ENCODE measurements at regions not wholly inside any gene's neighbourhood (a gene's known extent, or its start where the extent isn't known, plus 50 kb on each side); places are given as distances from the start of the nearest gene placed in this dataset.

DNA sequence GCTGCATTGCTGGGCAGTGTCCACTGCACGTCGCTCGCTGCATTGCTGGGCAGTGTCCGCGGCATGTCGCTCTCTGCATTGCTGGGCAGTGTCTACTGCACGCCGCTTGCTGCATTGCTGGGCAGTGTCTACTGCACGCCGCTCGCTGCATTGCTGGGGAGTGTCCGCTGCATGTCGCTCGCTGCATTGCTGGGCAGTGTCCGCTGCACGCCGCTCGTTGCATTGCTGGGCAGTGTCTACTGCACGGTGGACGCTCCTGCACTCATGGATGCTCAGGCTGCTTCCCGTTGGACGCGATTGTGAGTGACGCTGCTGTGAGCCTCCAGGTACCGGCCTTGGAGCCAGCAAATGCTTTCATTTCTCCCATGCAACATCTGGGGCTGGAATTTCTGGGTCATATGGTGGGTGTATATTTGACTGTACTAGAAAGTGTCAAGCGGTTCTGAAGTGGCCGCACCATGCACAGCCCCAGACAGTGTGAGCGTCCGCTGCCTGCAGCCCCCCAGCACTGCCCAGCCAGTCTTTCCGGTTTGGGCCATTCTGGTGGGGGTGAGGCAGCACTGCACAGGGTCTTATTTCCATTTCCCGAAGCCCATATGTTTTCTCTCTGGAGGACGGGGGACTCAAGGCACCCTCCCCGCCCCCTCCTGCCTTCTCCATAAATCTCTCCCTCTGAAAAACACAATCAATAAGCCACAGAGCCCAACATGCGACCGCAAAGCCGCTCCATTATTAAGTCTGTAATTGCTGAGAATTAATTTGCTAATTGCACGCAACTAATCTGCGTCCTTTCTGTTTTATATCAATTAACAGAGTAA is 97.4 kb downstream of the YTHDF1 start:
- DNase-seq (ENCODE audit: low spot score) = no peak
- intact Hi-C loops (cut with DNase I) = no loop called here

DNA sequence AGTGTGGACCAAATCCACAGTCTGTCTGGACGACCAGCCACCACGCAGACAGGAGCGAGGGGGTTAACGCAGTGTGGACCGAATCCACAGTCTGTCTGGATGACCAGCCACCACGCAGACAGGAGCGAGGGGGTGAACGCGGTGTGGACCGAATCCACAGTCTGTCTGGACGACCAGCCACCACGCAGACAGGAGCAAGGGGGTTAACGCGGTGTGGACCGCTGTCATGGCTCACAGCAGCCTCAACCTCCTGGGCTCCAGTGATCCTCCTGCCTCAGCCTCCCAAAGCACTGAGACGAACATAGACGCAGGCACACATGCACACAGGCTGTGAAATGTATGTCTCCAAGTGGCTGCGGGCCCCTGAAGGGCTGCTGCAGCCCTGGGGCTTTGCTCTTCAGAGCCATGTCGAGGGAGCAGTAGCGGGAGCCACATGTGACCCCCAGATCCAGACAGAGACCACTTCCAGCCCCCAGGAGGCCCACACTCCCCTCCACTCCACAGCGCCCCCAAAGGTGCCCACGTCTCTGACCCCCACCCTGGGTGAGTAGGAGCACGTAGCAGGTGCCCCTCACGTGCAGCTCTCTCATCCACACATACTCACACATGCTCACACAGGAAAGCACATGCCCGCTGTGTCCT is 98.1 kb downstream of the YTHDF1 start:
- intact Hi-C loops (cut with DNase I) = no loop called here
- DNase-seq (ENCODE audit: low spot score) = no peak

DNA sequence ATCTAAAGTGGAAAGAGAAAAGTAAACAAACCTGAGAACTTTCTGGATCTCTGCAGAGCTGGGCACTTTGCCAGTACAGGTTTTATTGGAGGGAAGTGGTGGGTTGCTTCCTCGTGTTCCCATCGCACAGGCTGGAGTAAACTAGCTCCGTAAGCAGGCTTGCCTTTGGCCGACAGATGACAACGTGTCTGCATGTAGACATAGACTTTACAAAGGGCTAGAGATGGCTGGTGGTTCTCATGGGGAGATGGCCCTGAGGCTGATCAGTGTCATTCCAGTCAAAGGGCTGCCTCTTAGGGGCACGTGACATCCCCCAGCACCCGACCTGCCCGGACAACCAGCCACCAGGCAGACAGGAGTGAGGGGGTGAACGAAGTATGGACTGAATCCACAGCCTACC is 98.8 kb downstream of the YTHDF1 start:
- intact Hi-C loops (cut with DNase I) = no loop called here

DNA sequence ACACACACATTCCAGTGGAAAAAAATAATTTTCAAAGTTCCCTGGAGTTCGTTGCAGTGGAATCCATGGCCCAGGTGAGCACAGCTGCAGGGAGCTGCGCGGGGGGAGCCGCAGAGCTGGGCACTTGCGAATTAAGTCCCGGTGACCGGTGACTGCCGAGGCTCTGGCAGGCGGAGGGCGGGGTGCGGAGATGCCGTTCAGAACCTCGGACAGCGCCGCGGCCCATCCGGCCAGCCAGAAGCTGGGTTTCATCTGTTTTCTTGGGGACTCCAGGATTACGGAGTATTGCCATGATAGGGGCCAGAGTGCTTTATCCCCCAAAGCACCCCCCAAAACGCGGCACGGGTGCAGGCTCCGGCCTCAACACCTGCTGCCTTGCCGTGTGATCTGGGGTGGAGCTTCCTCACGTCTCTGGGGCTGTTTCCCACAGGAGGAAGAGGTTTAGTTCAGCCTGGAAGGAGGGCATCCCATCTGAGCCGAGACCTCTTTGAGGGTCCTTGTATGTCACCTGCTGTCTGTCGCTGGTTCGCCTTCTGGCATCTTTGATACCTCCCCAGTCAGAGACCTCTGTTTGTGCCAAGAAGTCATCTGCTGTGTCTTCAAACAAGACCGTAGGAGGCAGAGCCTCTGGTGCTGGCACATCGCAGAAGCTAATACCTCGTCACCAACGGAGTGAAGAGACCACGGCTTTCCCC is 99.4 kb downstream of the YTHDF1 start:
- intact Hi-C loops (cut with DNase I) = no loop called here
- DNase-seq (ENCODE audit: low spot score) = no peak

More for the DNA sequence above, 98.8 kb downstream of the YTHDF1 start:
- DNase-seq (ENCODE audit: low spot score) = no peak

DNA sequence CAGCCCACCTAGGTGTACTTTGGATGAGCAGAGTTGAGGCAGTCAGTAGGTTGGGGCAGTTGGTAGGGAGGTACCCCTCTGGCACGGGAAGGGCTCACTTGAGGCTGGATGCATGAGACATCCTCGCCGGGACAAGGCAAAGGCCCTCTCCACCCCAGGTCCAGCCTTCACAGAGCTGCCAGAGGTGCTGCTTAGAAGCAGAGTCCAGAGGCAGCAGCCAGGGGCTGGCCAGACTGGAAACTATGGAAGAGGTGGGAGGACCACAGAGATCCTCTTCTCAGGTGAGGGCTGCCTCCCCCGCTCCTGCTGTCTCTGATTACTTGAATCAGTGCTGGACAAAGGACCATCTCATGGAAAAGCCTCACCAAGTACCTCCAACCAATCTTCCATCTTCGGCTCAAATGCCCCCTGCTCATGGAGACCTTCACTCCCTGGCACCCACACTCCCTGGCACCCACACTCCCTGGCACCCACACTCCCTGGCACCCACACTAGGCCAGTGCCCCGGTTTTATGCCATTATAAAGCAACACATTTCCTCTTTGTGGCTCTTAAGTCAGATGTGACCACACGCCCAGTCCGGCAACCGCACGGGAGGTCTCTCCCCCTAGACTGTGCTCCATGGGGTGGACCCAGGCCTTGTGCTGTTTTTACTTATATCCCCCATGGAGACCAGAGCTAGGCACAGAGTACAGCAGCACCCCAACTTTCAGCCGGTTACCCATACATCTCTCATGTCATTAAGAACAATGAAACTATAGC is 100.1 kb downstream of the YTHDF1 start:
- DNase-seq (ENCODE audit: low spot score) = no peak
- intact Hi-C loops (cut with DNase I) = no loop called here

DNA sequence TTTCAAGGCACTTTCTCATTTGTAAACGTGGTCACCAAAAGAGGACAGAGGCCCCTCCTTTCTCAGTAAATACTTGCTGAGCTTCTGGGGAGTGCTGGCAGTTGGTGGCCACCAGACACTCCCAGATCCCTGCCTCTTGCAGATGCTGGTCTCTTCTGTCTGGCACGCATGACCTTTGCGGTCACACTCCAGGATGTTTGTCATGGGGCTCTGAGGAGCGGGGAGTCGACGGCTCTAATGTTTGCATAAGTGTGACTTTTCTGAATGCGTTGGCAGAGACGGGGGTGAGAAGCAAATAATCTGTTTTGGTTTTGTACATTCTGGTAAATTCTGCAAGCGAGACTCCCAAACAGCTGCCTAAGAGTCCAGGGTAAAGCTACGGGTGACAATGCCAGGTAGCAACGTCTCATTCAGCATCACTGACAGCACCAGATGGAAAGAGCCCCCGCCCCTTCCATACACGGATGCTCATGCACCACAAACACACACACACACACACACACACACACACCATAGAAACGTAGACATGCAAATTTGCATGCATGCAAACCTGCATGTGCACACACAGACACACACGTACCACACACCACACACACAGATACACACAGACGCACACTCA is 101.1 kb downstream of the YTHDF1 start:
- no peak for DNase-seq (ENCODE audit: low spot score)
- intact Hi-C loops (cut with DNase I) = no loop called here

DNA sequence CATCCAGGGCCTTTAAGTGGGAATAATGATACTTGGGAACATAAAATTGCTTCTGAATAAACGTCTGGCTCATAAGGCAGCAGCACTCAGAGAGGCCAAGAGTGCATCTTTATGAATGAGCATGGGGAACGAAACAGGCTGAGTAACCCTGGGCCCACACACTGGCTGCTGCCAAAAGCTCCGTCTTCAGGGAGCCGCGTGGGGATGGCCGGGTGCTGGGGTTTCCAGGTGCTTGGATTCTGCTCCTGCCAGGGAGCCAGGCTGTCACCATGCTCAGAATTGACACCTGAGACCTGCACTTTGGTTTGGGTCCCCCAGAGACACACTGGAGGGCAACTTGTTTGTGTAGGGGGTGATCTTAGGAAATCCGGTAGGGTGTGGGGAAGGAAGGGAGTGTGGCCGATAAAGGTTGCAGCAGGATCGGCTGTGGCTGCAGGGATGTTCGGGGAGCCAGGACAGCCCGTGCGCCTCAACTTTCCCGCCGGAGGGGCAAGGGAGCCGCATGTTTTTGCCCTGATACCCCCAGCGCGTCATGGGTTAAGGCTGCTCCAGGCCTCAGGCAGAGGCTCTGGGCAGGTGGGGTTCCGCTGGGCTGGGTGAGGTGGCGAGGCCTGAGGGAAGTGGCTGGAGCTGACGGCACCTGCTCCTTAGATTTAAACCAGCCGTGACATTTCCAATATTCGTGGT is 101.8 kb downstream of the YTHDF1 start:
- intact Hi-C loops (cut with DNase I) = no loop called here
- no peak for DNase-seq (ENCODE audit: low spot score)

DNA sequence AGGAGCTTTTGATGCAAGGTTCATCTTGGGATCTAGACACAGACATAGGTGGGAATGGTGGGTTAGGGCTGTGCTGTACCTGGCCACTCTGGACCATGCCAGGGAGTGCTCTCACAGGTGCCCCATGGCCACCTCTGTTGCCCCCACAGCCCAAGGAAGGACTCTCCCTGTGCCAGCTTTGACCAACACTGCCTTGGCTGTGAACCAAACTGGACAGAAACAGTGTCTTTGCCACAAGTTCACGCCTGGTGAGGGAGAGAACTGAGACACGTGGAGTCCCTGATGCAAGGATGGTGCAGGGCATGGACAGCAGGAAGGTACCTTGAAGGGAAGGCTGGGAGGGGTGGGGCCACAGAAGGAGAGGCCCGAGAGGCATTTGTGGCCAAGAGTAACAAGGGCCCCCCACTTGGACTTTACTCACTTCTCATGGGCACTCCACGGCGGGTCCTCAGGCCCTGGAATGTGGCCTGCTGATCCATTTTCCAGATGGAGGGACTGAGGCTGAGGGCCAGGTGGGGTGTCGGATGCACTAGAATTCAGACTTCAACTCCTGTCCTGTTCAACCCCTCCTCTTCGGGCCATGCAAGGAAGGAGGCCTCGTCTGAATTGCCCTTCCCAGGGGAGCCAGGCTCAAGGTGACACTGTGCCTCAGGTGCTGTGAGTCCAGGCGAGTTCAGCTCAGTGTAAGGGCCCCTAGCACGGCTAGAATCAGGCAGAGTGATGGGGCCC is 103.3 kb downstream of the YTHDF1 start:
- DNase-seq (ENCODE audit: low spot score) = no peak
- intact Hi-C loops (cut with DNase I) = no loop called here

DNA sequence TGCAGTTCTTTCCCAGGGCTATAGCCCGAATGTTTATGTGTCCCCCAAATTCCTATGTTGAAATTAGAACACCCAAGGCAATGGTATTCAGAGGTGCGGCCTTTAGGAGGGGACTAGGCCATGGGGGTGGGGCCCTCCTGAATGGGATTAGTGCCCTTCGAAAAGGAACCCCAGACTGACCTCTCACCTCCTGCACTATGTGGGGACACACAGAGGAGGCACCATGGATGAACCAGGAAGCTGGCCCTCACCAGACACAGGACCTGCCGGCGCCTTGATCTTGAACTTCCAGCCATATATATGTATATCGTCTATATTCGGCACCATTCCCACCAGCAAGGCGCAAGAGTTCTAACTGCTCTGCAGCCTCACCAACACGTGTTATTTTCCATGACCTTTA is 101.5 kb upstream of the BHLHE23 start:
- no peak for DNase-seq (ENCODE audit: low spot score)
- intact Hi-C loops (cut with DNase I) = no loop called here

DNA sequence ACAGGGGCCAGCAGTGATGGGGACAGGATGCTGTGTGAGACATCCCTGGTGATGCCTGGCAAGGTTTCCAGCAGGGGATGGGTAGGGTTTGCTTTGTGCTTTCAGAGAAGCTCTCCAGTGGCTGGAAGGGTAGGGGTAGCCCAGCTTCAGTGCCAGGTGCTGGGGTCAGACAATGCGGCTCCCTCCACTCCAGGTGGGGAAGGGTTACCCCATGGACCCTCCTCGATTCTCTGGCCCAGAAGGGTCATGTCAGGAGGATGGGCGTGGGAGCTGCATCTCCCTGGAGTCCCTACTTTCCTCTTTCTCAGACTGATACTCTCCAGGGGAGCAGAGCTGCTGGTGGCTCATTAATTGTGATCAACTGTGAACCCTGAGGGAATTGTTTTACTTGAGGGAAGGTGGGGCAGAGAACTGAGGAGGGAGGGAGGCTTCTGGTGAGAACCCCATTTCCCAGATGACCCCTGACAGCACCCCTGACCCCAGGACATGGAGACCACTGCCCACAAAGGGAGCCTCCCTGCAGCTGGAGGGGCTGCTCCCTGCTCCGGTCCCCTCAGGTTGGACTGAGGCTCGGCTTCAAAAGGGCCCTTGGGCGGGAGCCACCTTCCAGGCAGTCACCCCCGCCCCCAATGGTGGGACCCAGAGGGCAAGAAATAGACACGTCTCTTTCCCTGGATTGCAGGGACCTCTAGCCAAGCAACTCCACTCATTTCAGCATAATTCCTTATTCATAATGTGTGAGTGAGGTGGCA is 100.9 kb upstream of the BHLHE23 start:
- intact Hi-C loops (cut with DNase I) = no loop called here
- no peak for DNase-seq (ENCODE audit: low spot score)

DNA sequence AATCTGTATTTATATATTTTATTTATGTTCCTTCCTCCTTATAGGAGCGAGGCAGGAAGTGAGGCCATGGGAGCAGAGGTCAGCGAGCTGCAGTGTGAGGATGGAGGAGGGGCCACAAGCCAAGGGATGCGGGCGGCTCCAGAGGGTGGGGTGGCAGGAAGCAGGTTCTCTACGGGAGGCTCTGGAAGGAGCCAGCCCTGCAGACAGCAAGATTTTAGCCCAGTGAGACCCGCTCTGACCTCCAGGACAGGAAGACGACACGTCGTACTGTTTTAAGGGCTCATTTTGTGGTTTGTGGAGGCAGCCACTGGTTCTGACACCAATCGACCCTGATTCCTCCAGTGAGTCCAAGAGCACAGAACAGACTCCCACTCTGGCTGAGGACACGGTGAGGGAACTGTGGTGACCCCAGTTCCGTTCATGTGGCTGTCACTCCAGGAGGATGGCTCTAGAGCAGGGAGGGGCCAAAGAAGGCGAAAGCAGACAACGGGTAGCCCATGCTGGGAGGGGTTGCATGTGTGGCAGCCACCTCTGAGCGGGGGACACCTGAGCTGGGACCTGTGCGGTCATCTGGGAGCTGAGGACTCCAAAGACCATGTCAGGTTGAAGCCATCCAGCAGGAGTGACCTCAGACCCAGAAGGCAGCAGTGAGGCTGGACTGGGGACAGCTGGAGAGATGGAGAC is 100.1 kb upstream of the BHLHE23 start:
- no peak for DNase-seq (ENCODE audit: low spot score)
- intact Hi-C loops (cut with DNase I) = no loop called here

DNA sequence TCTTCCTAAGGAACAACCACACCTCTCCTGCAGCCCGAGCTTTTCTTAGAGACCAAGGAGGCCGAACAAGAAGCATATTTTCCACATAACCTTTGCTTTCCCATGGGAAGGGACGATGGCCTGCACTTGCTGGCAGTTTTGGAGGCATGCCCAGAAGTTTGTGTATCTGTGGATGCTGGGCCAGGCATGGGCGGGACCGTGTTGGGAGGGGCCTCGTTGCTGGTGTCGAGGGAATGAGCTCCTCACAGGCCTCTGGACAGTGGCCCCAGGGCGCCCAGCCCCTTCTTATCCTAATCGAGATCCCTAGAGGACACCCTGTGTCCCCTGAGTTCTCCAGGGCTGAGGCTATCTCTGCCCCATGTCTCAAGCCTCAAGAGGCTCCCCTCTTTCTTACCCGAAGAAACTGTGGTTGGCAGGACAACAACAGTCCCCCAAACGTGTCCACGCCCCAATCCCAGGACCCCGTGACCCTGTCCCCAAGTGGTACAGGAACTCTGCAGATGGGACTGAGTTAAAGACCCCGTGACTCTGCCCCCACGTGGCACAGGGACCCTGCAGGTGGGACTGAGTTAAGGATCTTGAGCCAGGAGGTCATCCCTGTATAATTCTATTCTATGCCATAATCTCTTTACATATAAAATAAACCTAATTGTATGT is 99.5 kb upstream of the BHLHE23 start:
- DNase-seq (ENCODE audit: low spot score) = no peak

DNA sequence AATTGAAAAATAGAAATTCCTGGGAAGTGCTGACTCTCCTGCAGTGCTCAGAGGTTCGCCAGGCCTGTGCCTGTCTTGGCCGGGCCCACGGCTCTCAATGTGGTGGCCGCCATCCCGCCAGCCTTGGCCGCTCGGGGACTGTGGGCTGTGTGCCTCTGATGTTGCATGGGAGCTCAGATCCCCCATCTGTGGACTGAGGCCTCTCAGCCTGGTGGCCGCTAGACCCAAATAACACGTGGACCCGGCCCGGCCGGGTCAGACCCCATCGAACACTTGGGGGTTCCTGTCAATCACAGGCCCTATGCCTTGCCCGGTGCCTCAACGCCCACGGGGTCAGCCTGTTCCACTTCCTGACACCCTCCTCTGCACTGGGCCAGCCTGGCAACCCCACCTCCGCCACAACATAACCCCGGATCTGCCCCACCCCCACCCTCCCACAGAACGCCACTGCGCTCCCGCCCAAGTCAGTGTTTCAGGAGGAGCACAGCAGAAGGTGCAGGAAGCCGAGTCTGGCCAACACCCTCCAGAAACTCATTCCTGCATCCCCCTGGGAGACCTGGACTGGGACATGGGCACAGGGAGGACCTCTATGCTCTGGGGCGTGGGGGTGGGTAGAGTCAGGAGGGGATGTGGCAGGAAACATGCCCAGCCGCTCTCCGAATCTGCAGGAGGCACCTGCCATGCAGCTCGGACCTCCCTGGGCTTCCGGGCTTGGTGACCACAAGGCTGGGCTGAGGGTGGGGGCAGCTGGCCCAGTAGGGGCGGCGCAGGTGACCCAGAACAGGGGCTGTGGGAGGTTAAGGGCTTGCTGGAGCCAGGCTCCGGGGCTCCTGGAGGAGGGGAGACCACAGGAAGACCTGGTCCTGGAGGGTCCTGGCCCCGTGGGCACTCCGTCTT is 98.7 kb upstream of the BHLHE23 start:
- DNase-seq (ENCODE audit: low spot score) = no peak
- intact Hi-C loops (cut with DNase I) = no loop called here

More for the DNA sequence above, 99.5 kb upstream of the BHLHE23 start:
- intact Hi-C loops (cut with DNase I) = no loop called here

DNA sequence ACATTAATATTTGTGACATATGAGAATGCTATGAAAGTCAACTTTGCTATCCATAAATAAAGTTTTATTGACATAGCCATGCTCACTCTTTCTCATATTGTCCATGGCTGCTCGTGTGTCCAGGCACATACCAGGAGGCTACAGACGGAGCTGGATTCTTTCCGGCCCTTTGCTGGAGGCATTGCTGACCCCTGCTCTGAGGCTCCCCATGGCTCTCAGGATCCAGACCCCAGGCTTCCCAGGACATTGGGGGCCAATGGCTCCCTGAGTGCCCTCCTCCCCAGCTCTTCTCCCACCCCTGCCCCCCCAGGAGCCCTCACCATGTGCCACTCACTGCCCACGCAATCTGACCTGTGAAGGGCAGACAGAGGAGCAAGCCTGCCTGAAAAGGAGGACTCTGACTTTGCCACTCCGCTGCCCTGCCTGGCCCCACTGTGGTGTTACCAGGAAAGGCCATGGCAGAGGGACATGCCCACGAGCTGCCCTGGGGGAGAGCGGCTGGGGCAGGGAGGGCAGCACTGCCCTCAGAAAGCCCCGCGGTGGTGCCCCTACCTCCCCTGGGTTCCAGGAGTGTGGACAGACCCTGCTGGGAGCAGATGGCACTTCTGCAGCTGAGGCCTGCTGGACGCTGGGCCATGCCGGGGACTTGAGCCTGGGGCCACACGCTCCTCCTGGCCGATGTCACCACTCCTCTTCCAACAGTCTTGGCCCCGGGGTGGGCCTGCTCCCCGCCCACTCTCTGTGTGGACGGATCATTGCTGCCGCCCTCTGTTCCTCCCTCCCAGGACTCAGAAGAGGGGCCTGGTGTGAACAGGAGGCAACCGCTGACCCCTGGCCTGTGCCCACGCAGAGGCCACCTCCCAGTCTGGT is 97.8 kb upstream of the BHLHE23 start:
- intact Hi-C loops (cut with DNase I) = no loop called here

More for the DNA sequence above, 97.8 kb upstream of the BHLHE23 start:
- DNase-seq (ENCODE audit: low spot score) = no peak
